Fibroblast of skin of right biceps (primary cell): ENCODE measurements at regions not wholly inside any gene's neighbourhood (a gene's known extent, or its start where the extent isn't known, plus 50 kb on each side); places are given as distances from the start of the nearest gene placed in this dataset.

Source experiments
- DNase-seq: peaks from one replicate; pipeline ENCODE4 v3.0.0-alpha.2; 2013

- no peak for DNase-seq
Observed at GRCh38 chr15:29490747-29491471, 221.3 kb upstream of the NSMCE3 start.

GRCh38 chr15:29480949-29481348, 211.3 kb upstream of the NSMCE3 start:
- no peak for DNase-seq

GRCh38 chr15:29480278-29480677, 210.7 kb upstream of the NSMCE3 start:
- DNase-seq, result no peak

- DNase-seq, result no peak
Observed at GRCh38 chr15:29477256-29477655, 207.6 kb upstream of the NSMCE3 start.

- no peak for DNase-seq
Observed at GRCh38 chr15:29476503-29477080, 207.0 kb upstream of the NSMCE3 start.

- no peak for DNase-seq
Observed at GRCh38 chr15:29475096-29475495, 205.5 kb upstream of the NSMCE3 start.

GRCh38 chr15:29473621-29474105, 204.0 kb upstream of the NSMCE3 start:
- DNase-seq, result no peak

GRCh38 chr15:29472901-29473445, 203.4 kb upstream of the NSMCE3 start:
- no peak for DNase-seq

GRCh38 chr15:29471757-29472156, 202.1 kb upstream of the NSMCE3 start:
- no peak for DNase-seq

GRCh38 chr15:29471306-29471705, 201.7 kb upstream of the NSMCE3 start:
- DNase-seq, result no peak

- no peak for DNase-seq
Observed at GRCh38 chr15:29470794-29471193, 201.2 kb upstream of the NSMCE3 start.

GRCh38 chr15:29470311-29470710, 200.7 kb upstream of the NSMCE3 start:
- no peak for DNase-seq

- DNase-seq, result no peak
Observed at GRCh38 chr15:29468899-29469298, 199.3 kb upstream of the NSMCE3 start.

- no peak for DNase-seq
Observed at GRCh38 chr15:29467091-29467490, 197.5 kb upstream of the NSMCE3 start.

- DNase-seq, result no peak
Observed at GRCh38 chr15:29466292-29466691, 196.7 kb upstream of the NSMCE3 start.

- no peak for DNase-seq
Observed at GRCh38 chr15:29465816-29466215, 196.2 kb upstream of the NSMCE3 start.

GRCh38 chr15:29465196-29465595, 195.6 kb upstream of the NSMCE3 start:
- no peak for DNase-seq

GRCh38 chr15:29461877-29462276, 192.3 kb upstream of the NSMCE3 start:
- DNase-seq, result no peak

- no peak for DNase-seq
Observed at GRCh38 chr15:29458361-29458760, 188.7 kb upstream of the NSMCE3 start.

- DNase-seq, result no peak
Observed at GRCh38 chr15:29457729-29458128, 188.1 kb upstream of the NSMCE3 start.

GRCh38 chr15:29456964-29457363, 187.3 kb upstream of the NSMCE3 start:
- DNase-seq, result no peak

- no peak for DNase-seq
Observed at GRCh38 chr15:29456255-29456654, 186.6 kb upstream of the NSMCE3 start.

- no peak for DNase-seq
Observed at GRCh38 chr15:29455530-29455929, 185.9 kb upstream of the NSMCE3 start.

GRCh38 chr15:29455055-29455454, 185.4 kb upstream of the NSMCE3 start:
- DNase-seq, result no peak
